ENCODE measurements at regions not wholly inside any gene's neighbourhood (a gene's known extent, or its start where the extent isn't known, plus 50 kb on each side); places are given as distances from the start of the nearest gene placed in this dataset.

DNA sequence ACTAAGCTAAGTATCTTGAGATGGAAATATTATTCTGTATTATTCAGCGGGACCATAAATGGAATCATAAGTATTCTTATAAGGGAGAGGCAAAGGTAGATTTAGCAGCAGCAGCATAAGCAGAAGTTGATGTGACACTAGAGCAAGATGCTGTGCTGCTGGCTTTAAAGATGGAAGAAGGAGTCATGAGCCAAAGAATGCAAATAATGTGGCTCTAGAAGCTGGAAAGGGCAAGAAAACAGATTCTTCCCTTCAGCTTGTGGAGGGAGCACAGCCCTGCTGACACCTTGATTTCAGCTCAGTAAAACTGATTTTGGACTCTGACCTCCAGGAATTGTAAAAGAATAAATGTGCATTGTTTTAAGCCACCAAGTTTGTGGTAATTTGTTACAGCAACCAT lies 144.2 kb upstream of the ANKRD28 start:
- DNase-seq, result no peak
- intact Hi-C loops (cut with DNase I), result no loop called here

DNA sequence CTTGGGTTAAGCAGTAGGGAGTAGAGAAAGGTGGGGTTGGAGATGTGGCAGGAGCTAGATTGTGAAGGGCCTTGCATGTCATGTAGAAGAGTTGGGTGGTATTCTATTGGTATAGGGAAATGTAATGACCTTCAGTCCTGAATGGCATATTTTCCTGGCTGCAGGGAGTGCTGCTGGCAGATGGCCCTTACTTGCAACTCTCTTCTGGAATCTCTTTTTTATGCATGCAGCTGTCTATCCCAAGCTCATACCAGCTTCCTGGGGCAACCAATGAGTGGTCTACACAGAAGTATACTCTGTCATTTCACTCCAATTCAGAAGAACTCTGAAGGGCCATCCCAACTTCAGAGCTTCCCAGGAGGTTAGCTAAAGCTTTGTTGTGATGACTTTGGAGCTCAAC lies 144.7 kb upstream of the ANKRD28 start:
- no peaks in the 10 kb centered on the region for H3K27me3 ChIP-seq
- intact Hi-C loops (cut with DNase I), result no loop called here
- H3K4me1 ChIP-seq (ENCODE audit: insufficient read depth), result no peaks in the 10 kb centered on the region
- no peaks in the 10 kb centered on the region for H3K36me3 ChIP-seq
- H3K9me3 ChIP-seq, result no peaks in the 10 kb centered on the region
- TF ChIP-seq, protein P1, sequence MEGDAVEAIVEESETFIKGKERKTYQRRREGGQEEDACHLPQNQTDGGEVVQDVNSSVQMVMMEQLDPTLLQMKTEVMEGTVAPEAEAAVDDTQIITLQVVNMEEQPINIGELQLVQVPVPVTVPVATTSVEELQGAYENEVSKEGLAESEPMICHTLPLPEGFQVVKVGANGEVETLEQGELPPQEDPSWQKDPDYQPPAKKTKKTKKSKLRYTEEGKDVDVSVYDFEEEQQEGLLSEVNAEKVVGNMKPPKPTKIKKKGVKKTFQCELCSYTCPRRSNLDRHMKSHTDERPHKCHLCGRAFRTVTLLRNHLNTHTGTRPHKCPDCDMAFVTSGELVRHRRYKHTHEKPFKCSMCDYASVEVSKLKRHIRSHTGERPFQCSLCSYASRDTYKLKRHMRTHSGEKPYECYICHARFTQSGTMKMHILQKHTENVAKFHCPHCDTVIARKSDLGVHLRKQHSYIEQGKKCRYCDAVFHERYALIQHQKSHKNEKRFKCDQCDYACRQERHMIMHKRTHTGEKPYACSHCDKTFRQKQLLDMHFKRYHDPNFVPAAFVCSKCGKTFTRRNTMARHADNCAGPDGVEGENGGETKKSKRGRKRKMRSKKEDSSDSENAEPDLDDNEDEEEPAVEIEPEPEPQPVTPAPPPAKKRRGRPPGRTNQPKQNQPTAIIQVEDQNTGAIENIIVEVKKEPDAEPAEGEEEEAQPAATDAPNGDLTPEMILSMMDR (IDR thresholded peaks at IDR 0.05), result no peak
- no peak for TF ChIP-seq EP300 (IDR thresholded peaks at IDR 0.05)
- no peak overlapping the region for H3K4me3 ChIP-seq
- H3K27ac ChIP-seq, result no peak overlapping the region
- no peak for DNase-seq

More for the DNA sequence above, 144.2 kb upstream of the ANKRD28 start:
- Histone ChIP-seq H3K27ac (no peak overlapping the region), H3K9me3 (no peaks in the 10 kb centered on the region), H3K27me3 (no peaks in the 10 kb centered on the region), H3K4me3 (no peak overlapping the region), H3K4me1 (ENCODE audit: insufficient read depth) (no peaks in the 10 kb centered on the region), H3K36me3 (no peaks in the 10 kb centered on the region)
- WGBS, 3 donors, result 95 to 99% (median 97%) methylated on average over 1 of the region's 1 CpG
- no peak for TF ChIP-seq POLR2A (IDR thresholded peaks at IDR 0.05)

DNA sequence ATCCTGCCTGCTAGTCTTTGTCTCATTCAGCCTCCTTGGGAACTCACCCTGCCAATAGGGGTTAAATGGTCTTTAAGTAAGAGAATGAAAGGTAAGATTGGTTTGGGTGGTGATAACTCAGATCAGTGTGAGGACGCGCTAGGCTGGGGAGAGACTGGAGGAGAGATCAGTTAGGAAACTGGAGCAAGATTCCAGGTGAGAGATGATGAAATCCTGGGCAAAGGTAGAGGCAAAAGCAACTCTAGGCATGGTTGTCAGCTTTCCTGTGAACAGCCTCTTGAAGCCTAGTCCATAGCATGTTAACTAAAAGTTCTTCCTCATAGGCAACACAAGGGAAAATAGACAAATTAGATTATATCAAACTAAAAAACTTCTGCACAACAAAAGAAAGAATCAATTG lies 145.2 kb upstream of the ANKRD28 start:
- H3K4me1 ChIP-seq (ENCODE audit: insufficient read depth), result no peaks in the 10 kb centered on the region

DNA sequence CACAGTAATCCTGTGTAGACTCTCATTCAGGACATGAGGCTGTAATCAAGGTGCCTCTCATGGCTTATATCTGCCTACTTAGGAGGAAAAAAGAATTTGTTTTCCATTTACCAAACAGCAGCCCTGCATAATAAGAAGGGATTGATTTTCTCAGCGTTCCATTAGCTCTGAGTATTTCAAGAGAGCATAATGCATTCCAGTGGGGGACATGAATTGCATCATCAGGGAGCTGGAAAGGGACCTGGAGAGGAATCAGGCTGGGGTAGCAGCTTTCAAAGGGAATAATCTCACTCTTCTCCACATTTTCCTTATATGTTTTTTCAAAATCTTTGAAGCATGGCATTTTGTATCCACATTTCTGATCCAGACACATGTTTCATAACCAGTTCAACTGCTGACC lies 150.6 kb upstream of the ANKRD28 start:
- intact Hi-C loops (cut with DNase I), result no loop called here
- H3K36me3 ChIP-seq, result no peaks in the 10 kb centered on the region
- no peak overlapping the region for H3K4me3 ChIP-seq
- no peak overlapping the region for H3K27ac ChIP-seq
- 42 to 62% (median 60%) methylated on average over 1 of the region's 1 CpG for WGBS, 3 donors
- no peak for DNase-seq
- no peaks in the 10 kb centered on the region for H3K4me1 ChIP-seq (ENCODE audit: insufficient read depth)
- H3K27me3 ChIP-seq, result no peaks in the 10 kb centered on the region
- no peaks in the 10 kb centered on the region for H3K9me3 ChIP-seq
- TF ChIP-seq, protein P1 (IDR thresholded peaks at IDR 0.05), result no peak
- TF ChIP-seq EP300 (IDR thresholded peaks at IDR 0.05), result no peak
- TF ChIP-seq POLR2A (IDR thresholded peaks at IDR 0.05), result no peak

More for the DNA sequence above, 145.2 kb upstream of the ANKRD28 start:
- WGBS, 3 donors, result 96 to 100% (median 97%) methylated on average over 2 of the region's 2 CpGs
- no peaks in the 10 kb centered on the region for H3K27me3 ChIP-seq
- no peak overlapping the region for H3K4me3 ChIP-seq
- intact Hi-C loops (cut with DNase I), result no loop called here
- TF ChIP-seq POLR2A (IDR thresholded peaks at IDR 0.05), result no peak
- TF ChIP-seq, protein P1 (IDR thresholded peaks at IDR 0.05), result no peak
- TF ChIP-seq EP300 (IDR thresholded peaks at IDR 0.05), result no peak
- no peak for DNase-seq
- H3K36me3 ChIP-seq, result no peaks in the 10 kb centered on the region
- no peaks in the 10 kb centered on the region for H3K9me3 ChIP-seq
- no peak overlapping the region for H3K27ac ChIP-seq

DNA sequence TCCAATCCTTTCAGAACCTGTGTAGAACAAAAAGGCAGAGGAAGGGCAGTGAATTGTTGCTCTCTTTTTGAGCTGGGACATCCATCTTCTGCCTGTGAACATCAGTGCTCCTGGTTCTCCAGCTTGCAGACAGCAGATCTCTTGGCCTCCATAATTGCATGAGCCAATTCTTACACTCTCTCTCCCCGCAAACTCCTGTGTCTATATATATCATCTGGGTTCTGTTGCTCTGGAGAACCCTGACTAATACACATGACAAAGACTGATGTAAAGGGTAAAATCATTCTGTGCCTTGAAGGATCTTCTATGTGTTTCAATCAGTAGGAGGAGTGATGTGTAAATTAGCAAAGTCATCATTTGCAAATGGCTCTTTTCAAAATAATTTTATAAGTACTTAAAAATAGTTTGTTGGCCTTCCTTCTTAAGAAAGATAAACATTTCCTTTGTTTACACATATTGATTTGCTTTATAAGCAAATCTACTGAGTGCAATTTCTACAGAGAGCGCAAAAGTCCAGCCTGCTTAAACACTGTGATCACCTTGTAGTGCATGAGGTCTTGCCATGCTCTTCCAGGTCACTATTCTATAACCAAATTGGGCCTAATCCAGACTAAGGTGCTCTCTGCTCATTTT lies 154.9 kb upstream of the ANKRD28 start:
- H3K36me3 ChIP-seq, result no peaks in the 10 kb centered on the region
- 91 to 92% (median 92%) methylated on average over 2 of the region's 2 CpGs for WGBS, 3 donors
- DNase-seq, result no peak
- no peak overlapping the region for H3K4me3 ChIP-seq
- H3K4me1 ChIP-seq (ENCODE audit: insufficient read depth), result no peaks in the 10 kb centered on the region
- no peaks in the 10 kb centered on the region for H3K9me3 ChIP-seq
- no peak for TF ChIP-seq EP300 (IDR thresholded peaks at IDR 0.05)
- TF ChIP-seq, protein P1 (IDR thresholded peaks at IDR 0.05), result no peak
- TF ChIP-seq POLR2A (IDR thresholded peaks at IDR 0.05), result no peak
- H3K27ac ChIP-seq, result no peak overlapping the region
- intact Hi-C loops (cut with DNase I), result no loop called here
- H3K27me3 ChIP-seq, result no peaks in the 10 kb centered on the region
